GM12891 (cell line): ENCODE measurements at regions not wholly inside any gene's neighbourhood (a gene's known extent, or its start where the extent isn't known, plus 50 kb on each side); places are given as distances from the start of the nearest gene placed in this dataset.

Experiments used
- POLR2A ChIP-seq: IDR thresholded peaks from 2 replicates; pipeline ENCODE4 v1.6.1; 2011; ENCODE audit warnings: low read depth, low read length, control low read depth
- POLR2AphosphoS5 ChIP-seq: IDR thresholded peaks from 2 replicates; pipeline ENCODE4 v1.6.1; 2011; ENCODE audit warnings: low read depth, low read length, control low read depth

DNA sequence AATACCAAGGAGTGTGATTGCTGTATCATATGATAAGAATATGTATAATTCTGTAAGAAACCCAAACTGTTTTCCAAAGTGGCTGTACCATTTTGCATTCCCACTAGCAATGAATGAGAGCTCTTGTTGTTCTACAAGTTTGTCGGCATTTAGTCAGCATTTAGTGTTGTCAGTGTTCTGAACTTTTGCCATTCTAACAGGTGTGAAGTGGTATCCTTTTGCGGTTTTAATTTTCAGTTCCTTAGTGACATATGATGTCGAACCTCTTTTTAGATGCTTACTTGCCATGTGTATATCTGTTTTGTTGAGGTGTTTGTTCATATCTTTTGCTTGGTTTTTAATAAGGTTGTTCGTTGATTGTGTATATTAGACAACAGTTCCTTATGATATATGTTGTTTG is 296.3 kb upstream of the IZUMO3 start:
- TF ChIP-seq POLR2AphosphoS5: no peak
- TF ChIP-seq POLR2A: no peak
